ENCODE measurements at regions not wholly inside any gene's neighbourhood (a gene's known extent, or its start where the extent isn't known, plus 50 kb on each side); places are given as distances from the start of the nearest gene placed in this dataset.
"Not testable (repeated sequence)": the region's sequence is repeated elsewhere in the genome, so short reads cannot be mapped to it uniquely, and the experiment has no call there.

DNA sequence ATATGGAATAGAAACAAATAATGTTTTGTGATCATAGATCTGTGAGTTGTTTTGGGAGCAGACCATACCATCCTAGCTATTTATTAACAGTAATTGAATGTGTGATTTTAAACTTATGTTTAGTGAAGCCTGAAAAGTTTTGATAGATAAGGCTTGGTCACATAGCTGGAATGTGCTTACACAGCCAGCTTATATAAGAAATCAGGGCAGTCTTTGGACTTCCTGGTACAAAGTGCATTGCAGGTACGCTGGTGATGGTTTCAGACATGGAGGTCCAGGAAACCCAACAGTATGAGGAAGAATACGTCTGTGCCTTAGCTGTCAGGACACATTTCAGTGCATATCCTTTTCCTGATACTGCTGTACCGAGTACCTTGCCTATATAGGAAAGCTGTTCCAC, 2316.2 kb upstream of the PCDH20 start:
- TF ChIP-seq, protein P1, sequence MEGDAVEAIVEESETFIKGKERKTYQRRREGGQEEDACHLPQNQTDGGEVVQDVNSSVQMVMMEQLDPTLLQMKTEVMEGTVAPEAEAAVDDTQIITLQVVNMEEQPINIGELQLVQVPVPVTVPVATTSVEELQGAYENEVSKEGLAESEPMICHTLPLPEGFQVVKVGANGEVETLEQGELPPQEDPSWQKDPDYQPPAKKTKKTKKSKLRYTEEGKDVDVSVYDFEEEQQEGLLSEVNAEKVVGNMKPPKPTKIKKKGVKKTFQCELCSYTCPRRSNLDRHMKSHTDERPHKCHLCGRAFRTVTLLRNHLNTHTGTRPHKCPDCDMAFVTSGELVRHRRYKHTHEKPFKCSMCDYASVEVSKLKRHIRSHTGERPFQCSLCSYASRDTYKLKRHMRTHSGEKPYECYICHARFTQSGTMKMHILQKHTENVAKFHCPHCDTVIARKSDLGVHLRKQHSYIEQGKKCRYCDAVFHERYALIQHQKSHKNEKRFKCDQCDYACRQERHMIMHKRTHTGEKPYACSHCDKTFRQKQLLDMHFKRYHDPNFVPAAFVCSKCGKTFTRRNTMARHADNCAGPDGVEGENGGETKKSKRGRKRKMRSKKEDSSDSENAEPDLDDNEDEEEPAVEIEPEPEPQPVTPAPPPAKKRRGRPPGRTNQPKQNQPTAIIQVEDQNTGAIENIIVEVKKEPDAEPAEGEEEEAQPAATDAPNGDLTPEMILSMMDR (IDR thresholded peaks at IDR 0.05; ENCODE audit: extremely low read depth, insufficient read depth, missing control alignments), result no peak

DNA sequence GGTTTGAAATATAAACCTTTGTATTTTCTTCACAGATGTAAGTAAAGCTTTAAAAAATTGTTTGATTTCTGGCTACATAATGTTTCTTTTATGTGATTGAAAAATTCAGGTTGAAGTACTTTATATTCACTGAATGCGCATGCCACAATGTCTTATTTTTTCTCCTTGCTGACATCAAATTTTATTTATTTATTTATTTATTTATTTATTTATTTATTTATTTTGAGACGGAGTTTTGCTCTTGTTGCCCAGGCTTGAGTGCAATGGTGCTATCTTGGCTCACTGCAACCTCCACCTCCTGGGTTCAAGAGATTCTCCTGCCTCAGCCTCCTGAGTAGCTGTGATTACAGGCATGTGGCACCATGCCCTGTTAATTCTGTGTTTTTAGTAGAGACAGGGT, 2296.5 kb upstream of the PCDH20 start:
- in situ Hi-C loops (cut with MboI; ENCODE audit: low pct_unique_long_range_greater_than_20kb, low sequenced_read_pairs, unreplicated experiment), result not testable (repeated sequence)

More for the DNA sequence above, 2316.2 kb upstream of the PCDH20 start:
- in situ Hi-C loops (cut with MboI; ENCODE audit: low pct_unique_long_range_greater_than_20kb, low sequenced_read_pairs, unreplicated experiment), result no loop called here
- DNase-seq (ENCODE audit: low spot score), result no peak

DNA sequence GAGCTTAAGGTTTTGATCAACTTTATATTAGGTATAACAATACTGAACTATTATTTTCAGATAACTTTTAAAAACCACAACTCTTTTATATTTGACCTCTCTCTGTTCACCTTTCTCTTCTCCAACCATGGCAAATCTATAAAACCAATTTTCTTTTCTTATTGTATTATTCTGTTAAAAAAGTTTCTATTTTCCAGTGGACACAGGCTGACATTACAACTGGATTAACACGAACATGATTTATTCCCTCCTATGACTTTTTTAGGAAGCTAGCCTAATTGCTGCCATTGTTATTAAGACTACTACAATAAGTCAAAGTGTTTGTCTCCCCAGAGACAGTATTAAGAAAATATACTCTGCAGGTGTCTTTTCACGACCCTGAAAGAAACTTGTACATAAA, 2291.1 kb upstream of the PCDH20 start:
- DNase-seq (ENCODE audit: low spot score), result no peak
- in situ Hi-C loops (cut with MboI; ENCODE audit: low pct_unique_long_range_greater_than_20kb, low sequenced_read_pairs, unreplicated experiment), result no loop called here
- TF ChIP-seq, protein P1 (IDR thresholded peaks at IDR 0.05; ENCODE audit: extremely low read depth, insufficient read depth, missing control alignments), result no peak

More for the DNA sequence above, 2296.5 kb upstream of the PCDH20 start:
- not testable (repeated sequence) for DNase-seq (ENCODE audit: low spot score)

DNA sequence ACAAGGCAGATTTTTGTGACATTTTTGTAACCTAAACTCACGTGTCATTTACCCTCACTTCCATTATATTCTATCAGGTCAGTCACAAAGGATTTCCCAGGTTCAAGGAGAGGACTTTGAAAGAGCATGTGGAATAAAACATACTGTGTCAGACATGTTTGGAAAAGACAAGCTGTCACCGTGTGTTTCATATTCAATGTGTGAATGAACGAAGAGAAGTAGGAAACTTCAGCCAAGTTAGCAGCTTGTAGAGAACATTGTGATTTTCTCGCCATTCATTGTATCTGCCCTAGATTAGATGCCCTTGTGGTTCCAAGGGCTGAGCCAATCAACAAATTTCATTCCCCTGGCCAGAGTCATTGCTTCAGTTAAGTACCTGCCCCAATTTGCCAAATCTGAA, 2288.9 kb upstream of the PCDH20 start:
- TF ChIP-seq, protein P1 (IDR thresholded peaks at IDR 0.05; ENCODE audit: extremely low read depth, insufficient read depth, missing control alignments), result no peak
- in situ Hi-C loops (cut with MboI; ENCODE audit: low pct_unique_long_range_greater_than_20kb, low sequenced_read_pairs, unreplicated experiment), result no loop called here
- no peak for DNase-seq (ENCODE audit: low spot score)

DNA sequence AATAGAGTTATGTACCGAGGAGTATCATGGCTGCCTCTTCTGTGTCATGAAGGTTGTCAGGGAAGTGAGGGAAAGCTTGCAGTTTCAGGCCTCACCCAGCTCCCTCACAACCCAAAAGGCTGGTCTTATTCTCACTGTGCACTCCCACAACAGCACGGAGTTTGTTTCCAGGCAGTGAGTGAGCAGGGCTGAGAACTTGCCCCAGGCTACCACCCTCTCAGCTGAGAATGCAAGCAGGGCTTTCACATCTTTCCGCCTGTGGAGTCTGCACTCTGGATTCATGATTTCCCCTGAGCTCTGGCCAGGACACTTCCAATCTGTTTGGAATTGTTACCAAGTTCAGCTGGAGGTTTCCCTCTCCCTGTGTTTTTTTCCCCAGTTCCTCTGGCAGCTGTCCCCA, 2284.7 kb upstream of the PCDH20 start:
- in situ Hi-C loops (cut with MboI; ENCODE audit: low pct_unique_long_range_greater_than_20kb, low sequenced_read_pairs, unreplicated experiment), result no loop called here
- TF ChIP-seq, protein P1 (IDR thresholded peaks at IDR 0.05; ENCODE audit: extremely low read depth, insufficient read depth, missing control alignments), result no peak
- no peak for DNase-seq (ENCODE audit: low spot score)

DNA sequence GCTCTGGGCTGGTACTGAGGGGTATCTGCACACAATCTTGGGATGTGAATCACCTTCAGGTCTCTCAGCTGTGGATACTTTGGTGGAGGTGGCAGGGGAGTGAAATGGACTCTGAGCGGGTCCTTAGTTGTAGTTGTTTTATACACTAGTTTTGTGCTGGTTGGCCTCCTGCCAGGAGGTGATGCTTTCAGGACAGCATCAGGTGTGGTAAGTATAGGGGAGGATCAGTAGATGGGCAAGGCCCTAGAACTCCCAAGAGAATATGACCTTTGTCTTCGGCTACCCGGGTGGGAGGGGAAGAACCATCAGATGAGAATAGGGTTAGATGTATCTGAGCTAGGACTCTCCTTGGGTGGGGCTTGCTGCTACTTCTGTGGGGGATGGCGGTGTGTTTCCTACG, 2284.3 kb upstream of the PCDH20 start:
- in situ Hi-C loops (cut with MboI; ENCODE audit: low pct_unique_long_range_greater_than_20kb, low sequenced_read_pairs, unreplicated experiment), result no loop called here
- TF ChIP-seq, protein P1 (IDR thresholded peaks at IDR 0.05; ENCODE audit: extremely low read depth, insufficient read depth, missing control alignments), result no peak
- DNase-seq (ENCODE audit: low spot score), result no peak

DNA sequence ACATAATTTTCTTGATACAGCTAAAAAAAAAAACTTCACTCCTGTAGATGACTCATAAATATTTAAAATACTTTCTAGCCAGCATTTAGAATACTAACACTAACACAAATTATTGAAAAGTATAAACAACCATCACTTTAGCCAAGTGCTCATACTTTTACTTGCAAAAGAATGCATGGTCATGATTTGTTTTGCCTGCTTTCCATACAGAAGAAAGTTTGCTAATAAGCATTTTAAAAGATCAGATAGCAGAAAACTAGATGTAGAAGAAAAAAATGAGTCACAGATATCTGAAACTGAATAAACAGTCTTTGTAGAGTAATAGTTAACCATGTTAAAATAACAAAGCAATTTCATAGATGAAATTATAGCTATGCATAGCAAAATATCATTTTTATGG, 2280.4 kb upstream of the PCDH20 start:
- TF ChIP-seq, protein P1 (IDR thresholded peaks at IDR 0.05; ENCODE audit: extremely low read depth, insufficient read depth, missing control alignments), result no peak
- in situ Hi-C loops (cut with MboI; ENCODE audit: low pct_unique_long_range_greater_than_20kb, low sequenced_read_pairs, unreplicated experiment), result no loop called here
- no peak for DNase-seq (ENCODE audit: low spot score)

Data from GM13977 (cell line).